ENCODE measurements at regions not wholly inside any gene's neighbourhood (a gene's known extent, or its start where the extent isn't known, plus 50 kb on each side); places are given as distances from the start of the nearest gene placed in this dataset.

- no peak for TF ChIP-seq POLR2AphosphoS5 (IDR thresholded peaks at IDR 0.05)
- TF ChIP-seq CTCF (IDR thresholded peaks at IDR 0.05), result no peak
- no peak for TF ChIP-seq POLR2A (IDR thresholded peaks at IDR 0.05)
These were observed 464.4 kb upstream of the BOD1L1 start for GRCh38 chr4:14091966-14092365.
